ENCODE measurements at regions not wholly inside any gene's neighbourhood (a gene's known extent, or its start where the extent isn't known, plus 50 kb on each side); places are given as distances from the start of the nearest gene placed in this dataset.

DNA sequence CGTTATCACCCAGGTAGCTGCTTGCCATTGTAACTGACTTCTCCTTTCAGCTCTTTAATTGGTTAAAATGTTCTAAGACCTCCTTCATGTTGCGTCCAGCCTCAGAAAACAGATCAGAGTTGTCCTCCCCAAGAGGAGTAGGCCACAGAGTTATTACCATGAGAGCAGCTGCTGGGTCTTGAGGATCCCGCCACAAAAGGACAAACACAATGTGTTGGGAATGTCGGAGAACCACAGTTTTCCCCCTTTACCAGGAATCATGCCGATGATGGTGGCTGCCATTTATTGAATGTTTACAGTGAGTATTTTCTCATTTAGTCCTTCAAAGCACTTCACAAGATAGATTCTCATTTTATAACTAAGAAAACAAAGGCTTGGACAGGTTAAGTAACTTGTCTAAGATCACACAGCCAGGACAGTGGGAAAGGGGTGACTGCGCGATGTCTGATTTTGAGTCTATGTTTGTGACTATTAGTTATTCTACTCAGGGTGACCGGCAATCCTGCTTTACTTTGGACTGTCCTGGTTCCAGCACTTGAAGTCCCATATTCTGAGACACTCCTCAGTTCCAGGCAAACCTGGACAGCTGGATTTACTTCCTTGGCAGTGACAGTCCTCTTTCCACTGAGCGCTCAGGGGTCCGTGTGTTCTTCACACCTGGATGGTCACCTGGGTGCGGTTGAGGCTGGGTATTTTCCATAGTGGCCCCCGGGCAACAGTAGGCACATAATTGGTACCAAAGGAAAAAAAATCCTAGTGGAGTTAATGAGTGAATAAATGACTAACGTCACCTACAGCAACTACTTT lies 93.6 kb downstream of the LIPG start:
- DNase-seq: no peak

- no peak for DNase-seq
Observed at GRCh38 chr18:49654347-49654746, 92.5 kb downstream of the LIPG start.

DNA sequence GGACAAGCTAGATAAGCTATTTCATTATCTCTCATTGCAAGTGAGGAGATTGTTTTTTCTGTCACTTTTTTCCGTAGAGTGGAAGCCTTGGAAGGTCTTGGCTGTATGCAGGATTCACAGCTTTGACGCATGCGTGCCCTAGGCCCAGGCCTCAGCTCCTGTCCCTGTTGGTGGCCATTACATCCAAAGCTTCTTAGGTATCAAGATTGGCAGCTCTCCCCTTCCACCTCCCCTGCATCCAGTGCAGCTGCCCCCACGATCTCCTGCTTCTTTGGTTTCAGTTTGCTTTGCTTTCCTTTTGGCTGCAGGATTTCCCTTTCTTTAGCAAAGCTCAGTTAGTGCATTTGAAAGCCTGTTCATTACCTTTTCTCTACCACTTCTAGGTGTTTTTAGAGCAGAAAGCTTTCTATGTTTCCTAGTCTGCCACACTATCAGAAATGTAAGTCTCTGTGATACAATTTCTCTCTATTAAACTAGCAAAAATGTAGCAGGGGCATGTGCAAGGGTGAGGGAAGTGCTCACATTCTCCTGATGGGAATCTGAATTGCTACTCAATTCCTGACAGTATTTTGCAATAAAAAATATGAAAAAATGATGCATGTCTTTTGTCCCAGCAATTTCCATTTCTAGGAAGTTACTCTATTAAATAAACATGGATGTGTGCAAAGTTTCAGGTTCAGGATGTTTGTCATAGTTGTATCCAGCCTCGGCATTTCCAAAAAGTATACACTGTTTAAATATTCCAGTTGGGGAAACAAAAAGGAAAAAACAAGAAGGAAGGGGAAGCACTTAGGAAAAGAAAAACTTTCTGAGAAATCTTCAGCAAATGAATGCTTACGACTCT lies 91.2 kb downstream of the LIPG start:
- DNase-seq: no peak

DNA sequence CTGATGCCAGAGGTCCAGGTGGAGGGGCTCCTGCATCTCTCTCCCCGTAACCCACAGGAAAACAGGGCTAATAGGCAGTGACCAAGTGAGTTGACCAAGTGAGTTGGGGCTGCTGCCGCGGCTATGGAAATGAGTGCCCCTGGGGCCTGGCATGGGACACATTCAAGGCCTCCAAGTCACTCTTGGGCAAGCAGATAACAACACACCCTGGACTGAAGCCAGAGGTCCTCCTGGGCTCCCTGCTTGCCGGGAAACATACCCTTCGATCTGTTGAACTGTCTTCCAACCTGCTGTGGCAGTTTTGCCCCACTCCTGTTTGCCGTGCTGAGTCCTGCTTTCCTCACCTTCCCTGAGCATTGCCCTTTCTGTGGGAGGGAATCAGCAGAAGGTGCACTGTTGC lies 89.2 kb downstream of the LIPG start:
- no peak for DNase-seq

DNA sequence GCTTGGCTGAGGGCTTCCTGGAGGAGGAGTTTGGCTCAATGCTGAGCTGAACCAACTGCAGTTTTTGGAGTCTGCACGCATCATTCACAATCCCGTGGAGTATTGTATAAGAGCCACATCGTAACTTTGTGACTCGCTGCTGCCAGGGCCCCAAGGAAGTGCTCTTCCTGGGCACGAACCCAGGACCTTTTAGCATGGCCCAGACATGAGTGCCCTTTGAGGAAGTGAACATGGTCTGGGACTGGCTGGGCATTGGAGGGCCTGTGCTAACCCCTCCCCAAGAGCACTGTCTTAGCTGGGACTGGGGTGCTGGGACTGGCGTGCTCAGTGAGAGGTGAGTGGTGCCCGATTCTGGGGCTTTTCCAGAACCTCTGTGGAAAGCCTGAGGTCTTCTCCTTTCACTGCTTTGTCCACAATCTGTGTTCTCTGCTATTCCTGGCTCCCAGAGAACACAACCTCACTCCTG lies 88.6 kb downstream of the LIPG start:
- DNase-seq: peak in 1 of 2 experiments; percentile 34

DNA sequence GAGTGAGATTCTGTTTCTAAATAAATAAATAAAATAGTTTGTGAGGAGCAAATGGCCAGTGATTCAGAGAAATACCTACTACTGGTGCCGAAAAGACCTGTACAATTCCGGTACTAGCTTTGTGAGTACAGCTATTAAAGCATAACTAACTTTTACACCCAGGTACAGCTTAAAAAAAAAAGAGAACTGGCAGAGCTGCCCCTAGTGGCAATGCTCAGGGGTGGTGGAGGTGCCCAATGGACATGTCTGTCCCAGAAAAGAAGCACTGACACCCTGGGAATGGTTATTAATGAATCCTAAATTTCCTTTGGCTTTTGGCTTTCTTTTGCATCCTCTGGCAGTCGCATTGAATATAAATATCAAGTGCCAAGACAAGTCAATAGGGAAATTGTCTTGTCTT lies 87.0 kb downstream of the LIPG start:
- DNase-seq: no peak

Data from NCI-H446 (cell line).